Esophagus (tissue), 2 donors: ENCODE measurements at regions not wholly inside any gene's neighbourhood (a gene's known extent, or its start where the extent isn't known, plus 50 kb on each side); places are given as distances from the start of the nearest gene placed in this dataset.

ENCODE experiments used
- H3K27ac ChIP-seq, 2 donors: one replicate each; pipeline ENCODE4 v1.5.1; 2013; ENCODE audit warnings: low read depth in 2 of 2, mild to moderate bottlenecking in 2 of 2, inconsistent platforms in 1 of 2, low read length in 1 of 2, moderate library complexity in 1 of 2
- H3K27me3 ChIP-seq, 2 donors: one replicate each; pipeline ENCODE4 v1.6.1; 2013; ENCODE audit warnings: low read length in 2 of 2, control low read depth in 1 of 2, mild to moderate bottlenecking in 1 of 2; ENCODE audit not compliant: insufficient read depth in 2 of 2, control insufficient read depth in 1 of 2
- H3K36me3 ChIP-seq, 2 donors: one replicate each; pipeline ENCODE4 v1.6.1; 2013; ENCODE audit warnings: low read length in 1 of 2; ENCODE audit not compliant: control insufficient read depth in 2 of 2, insufficient read depth in 2 of 2
- H3K4me1 ChIP-seq, 2 donors: one replicate each; pipeline ENCODE4 v1.6.1; 2013; ENCODE audit warnings: low read length in 1 of 2; ENCODE audit not compliant: control insufficient read depth in 2 of 2, insufficient read depth in 2 of 2
- H3K4me3 ChIP-seq, 2 donors: one replicate each; pipeline ENCODE4 v1.5.1; 2013; ENCODE audit warnings: low read length in 2 of 2, mild to moderate bottlenecking in 2 of 2, low read depth in 1 of 2, moderate library complexity in 1 of 2
- H3K9me3 ChIP-seq, 2 donors: one replicate each; pipeline ENCODE4 v1.6.1; 2013; ENCODE audit warnings: mild to moderate bottlenecking in 2 of 2, low read depth in 1 of 2, low read length in 1 of 2, moderate library complexity in 1 of 2; ENCODE audit not compliant: control insufficient read depth in 2 of 2, insufficient read depth in 1 of 2
- WGBS, 2 donors: extraction: QIAGEN DNeasy Blood & Tissue Kit; methylation state at CpG; one replicate each; pipeline ENCODE4 v1.1.7; 2013; 5-methylcytosine and 5-hydroxymethylcytosine counted together
- donor health status: healthy with polysubstance abuse.
- donor health status: Bipolar disorder and iron deficiency.

- Histone ChIP-seq H3K9me3 (peaks cover 0 to 7% of the 10 kb centered on the region in 2 donors), H3K4me1 (no peaks in the 10 kb centered on the region), H3K27me3 (no peaks in the 10 kb centered on the region), H3K36me3 (no peaks in the 10 kb centered on the region), H3K4me3 (no peak overlapping the region), H3K27ac (no peak overlapping the region)
- WGBS, 2 donors: 47 to 60% methylated on average over 2 of the region's 2 CpGs
Observed at GRCh38 chr6:71642120-71642519, 244.2 kb upstream of the RIMS1 start.

GRCh38 chr6:71642793-71643192 lies 243.6 kb upstream of the RIMS1 start:
- no peaks in the 10 kb centered on the region for H3K36me3 ChIP-seq
- H3K9me3 ChIP-seq: peaks cover 0 to 7% of the 10 kb centered on the region in 2 donors
- 90 to 96% methylated on average over 4 of the region's 4 CpGs for WGBS, 2 donors
- no peaks in the 10 kb centered on the region for H3K4me1 ChIP-seq
- no peak overlapping the region for H3K4me3 ChIP-seq
- no peaks in the 10 kb centered on the region for H3K27me3 ChIP-seq
- H3K27ac ChIP-seq: no peak overlapping the region

- no peaks in the 10 kb centered on the region for H3K36me3 ChIP-seq
- no peak overlapping the region for H3K27ac ChIP-seq
- 93 to 96% methylated on average over 3 of the region's 3 CpGs for WGBS, 2 donors
- H3K9me3 ChIP-seq: peaks cover 0 to 7% of the 10 kb centered on the region in 2 donors
- no peaks in the 10 kb centered on the region for H3K27me3 ChIP-seq
- H3K4me1 ChIP-seq: no peaks in the 10 kb centered on the region
- H3K4me3 ChIP-seq: no peak overlapping the region
Observed at GRCh38 chr6:71645299-71645698, 241.1 kb upstream of the RIMS1 start.

- no peaks in the 10 kb centered on the region for H3K4me1 ChIP-seq
- H3K36me3 ChIP-seq: no peaks in the 10 kb centered on the region
- H3K9me3 ChIP-seq: peaks cover 0 to 7% of the 10 kb centered on the region in 2 donors
- H3K27ac ChIP-seq: no peak overlapping the region
- H3K27me3 ChIP-seq: no peaks in the 10 kb centered on the region
- WGBS, 2 donors: 65 to 67% methylated on average over 2 of the region's 2 CpGs
- no peak overlapping the region for H3K4me3 ChIP-seq
Observed at GRCh38 chr6:71649915-71650314, 236.4 kb upstream of the RIMS1 start.

- Histone ChIP-seq H3K4me3 (no peak overlapping the region), H3K4me1 (no peaks in the 10 kb centered on the region), H3K27ac (no peak overlapping the region), H3K36me3 (no peaks in the 10 kb centered on the region), H3K9me3 (peaks cover 0 to under 1% of the 10 kb centered on the region in 2 donors), H3K27me3 (no peaks in the 10 kb centered on the region)
- WGBS, 2 donors: 61 to 63% methylated on average over 2 of the region's 2 CpGs
Observed at GRCh38 chr6:71651636-71652035, 234.7 kb upstream of the RIMS1 start.

- WGBS, 2 donors: 22 to 51% methylated on average over 1 of the region's 1 CpG
- no peak overlapping the region for H3K27ac ChIP-seq
- no peak overlapping the region for H3K4me3 ChIP-seq
- no peaks in the 10 kb centered on the region for H3K9me3 ChIP-seq
- no peaks in the 10 kb centered on the region for H3K36me3 ChIP-seq
- H3K4me1 ChIP-seq: no peaks in the 10 kb centered on the region
- H3K27me3 ChIP-seq: no peaks in the 10 kb centered on the region
Observed at GRCh38 chr6:71656121-71656520, 230.2 kb upstream of the RIMS1 start.

- H3K27ac ChIP-seq: no peak overlapping the region
- no peaks in the 10 kb centered on the region for H3K4me1 ChIP-seq
- H3K27me3 ChIP-seq: no peaks in the 10 kb centered on the region
- no peaks in the 10 kb centered on the region for H3K36me3 ChIP-seq
- no peaks in the 10 kb centered on the region for H3K9me3 ChIP-seq
- H3K4me3 ChIP-seq: no peak overlapping the region
- WGBS, 2 donors: 52 to 54% methylated on average over 3 of the region's 3 CpGs
Observed at GRCh38 chr6:71665931-71666330, 220.4 kb upstream of the RIMS1 start.

GRCh38 chr6:71672876-71673275 lies 213.5 kb upstream of the RIMS1 start:
- H3K9me3 ChIP-seq: no peaks in the 10 kb centered on the region
- no peaks in the 10 kb centered on the region for H3K27me3 ChIP-seq
- 46 to 52% methylated on average over 2 of the region's 2 CpGs for WGBS, 2 donors
- no peak overlapping the region for H3K4me3 ChIP-seq
- no peaks in the 10 kb centered on the region for H3K4me1 ChIP-seq
- H3K27ac ChIP-seq: no peak overlapping the region
- no peaks in the 10 kb centered on the region for H3K36me3 ChIP-seq

- Histone ChIP-seq H3K4me1 (no peaks in the 10 kb centered on the region), H3K4me3 (no peak overlapping the region), H3K36me3 (no peaks in the 10 kb centered on the region), H3K27me3 (no peaks in the 10 kb centered on the region), H3K9me3 (no peaks in the 10 kb centered on the region), H3K27ac (no peak overlapping the region)
- 30 to 36% methylated on average over 1 of the region's 1 CpG for WGBS, 2 donors
Observed at GRCh38 chr6:71675386-71675785, 211.0 kb upstream of the RIMS1 start.

- Histone ChIP-seq H3K27me3 (no peaks in the 10 kb centered on the region), H3K9me3 (no peaks in the 10 kb centered on the region), H3K4me1 (no peaks in the 10 kb centered on the region), H3K4me3 (no peak overlapping the region), H3K36me3 (no peaks in the 10 kb centered on the region), H3K27ac (no peak overlapping the region)
Observed at GRCh38 chr6:71676298-71676697, 210.1 kb upstream of the RIMS1 start.
